Activated CD8-positive, alpha-beta memory T cell treated with anti-CD3 and anti-CD28 coated beads, Interleukin-2, amount 50 U/mL, for 4 hours (primary cell): ENCODE measurements at regions not wholly inside any gene's neighbourhood (a gene's known extent, or its start where the extent isn't known, plus 50 kb on each side); places are given as distances from the start of the nearest gene placed in this dataset.
"Not testable (repeated sequence)": the region's sequence is repeated elsewhere in the genome, so short reads cannot be mapped to it uniquely, and the experiment has no call there.

Source experiments
- DNase-seq: peaks from one replicate; pipeline ENCODE4 v3.0.0-alpha.2; 2020

DNA sequence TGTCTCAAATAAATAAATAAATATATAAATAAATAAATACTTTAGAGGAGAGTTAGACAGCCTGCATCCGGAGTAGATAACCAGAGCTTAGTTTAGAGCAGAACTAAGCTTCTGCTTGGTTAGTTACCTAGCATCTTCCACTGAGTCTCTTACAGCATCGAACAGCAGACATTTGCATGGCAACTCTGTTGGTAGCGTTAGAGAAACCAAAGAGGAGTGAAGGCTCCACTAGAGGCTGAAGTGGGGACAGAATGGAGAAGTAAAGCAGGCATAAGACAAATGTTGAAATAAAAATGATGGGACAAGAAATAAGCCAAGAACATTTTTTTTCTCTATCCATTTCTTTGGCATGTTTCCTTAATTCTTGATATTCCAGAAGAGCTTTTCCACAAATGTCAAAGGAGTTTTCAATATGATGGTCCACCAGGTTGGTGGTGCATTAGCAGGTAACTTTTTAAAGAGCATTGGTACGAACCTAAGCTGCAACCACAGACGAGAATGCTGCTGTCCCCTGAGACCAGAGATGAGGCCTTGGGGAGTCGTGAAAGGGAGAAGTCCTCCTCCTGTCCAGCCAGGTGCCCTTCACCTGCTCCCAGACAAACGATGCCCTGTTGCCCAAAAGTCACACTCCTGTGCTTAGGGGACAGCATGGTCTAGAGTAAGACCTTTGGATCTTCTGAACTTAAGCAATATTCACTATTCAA is 438.3 kb downstream of the DIRAS2 start:
- no peak for DNase-seq

DNA sequence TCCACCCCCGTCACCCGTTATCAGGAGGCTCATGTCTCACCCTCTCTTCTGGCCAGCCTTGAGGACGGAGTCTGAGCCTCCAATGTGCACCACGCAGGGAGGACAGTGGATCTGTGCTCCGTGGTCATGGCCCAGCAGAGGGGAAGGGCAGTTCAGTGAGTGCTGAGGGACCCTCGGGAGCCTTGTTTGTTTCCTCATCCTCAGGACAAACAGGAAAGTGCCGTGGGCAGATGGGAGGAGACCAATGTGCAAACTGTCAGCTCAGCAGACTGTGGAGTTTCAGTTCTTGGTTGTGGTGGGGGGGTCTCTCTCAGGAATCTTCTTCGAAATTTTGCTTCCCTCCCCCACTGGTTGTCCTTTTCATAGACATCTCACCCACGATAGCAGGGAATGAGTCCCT is 429.6 kb downstream of the DIRAS2 start:
- not testable (repeated sequence) for DNase-seq

DNA sequence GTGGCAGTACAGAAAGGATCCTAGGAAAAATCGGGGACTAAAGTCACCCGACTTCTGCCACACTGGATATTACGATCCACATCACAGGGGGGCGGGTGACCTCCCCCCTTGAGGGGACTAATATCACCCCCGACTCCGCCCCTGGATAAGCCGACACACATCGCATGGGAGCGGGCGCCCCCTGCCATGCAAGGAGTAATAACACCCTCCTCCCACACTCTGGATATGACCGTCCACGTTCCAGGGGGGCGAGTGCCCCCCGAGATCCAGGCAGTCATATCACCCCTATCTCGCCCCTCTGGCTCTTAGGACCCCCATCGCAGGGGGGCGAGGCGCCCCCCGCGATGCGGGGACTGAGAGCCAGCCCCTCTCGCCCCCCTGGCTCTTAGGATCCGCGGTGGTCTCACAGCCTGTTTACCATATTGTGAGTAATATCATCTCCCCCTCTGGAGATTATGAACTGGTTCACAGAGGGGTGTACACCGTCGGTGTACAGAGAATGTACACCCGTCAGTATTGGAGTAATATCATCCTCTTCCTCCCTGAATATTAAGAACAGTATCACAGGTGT is 423.0 kb downstream of the DIRAS2 start:
- peak; percentile 23 for DNase-seq

DNA sequence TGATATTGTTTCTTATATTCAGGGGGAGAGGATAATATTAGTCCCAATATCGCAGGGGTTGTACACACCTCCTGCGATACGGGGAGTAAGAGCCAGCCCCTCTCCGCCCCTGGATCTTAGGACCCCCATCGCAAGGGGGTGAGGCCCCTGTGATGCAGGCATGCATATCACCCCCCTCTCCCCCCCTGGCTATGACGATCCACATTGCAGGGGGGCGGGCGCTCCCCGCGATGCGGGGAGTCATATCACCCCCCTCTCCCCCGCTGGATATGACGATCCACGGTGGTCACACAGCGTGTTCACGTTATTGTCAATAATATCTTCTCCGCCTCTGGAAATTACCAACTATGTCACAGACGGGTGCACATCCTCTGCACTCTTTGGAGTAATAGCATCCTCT is 420.7 kb downstream of the DIRAS2 start:
- DNase-seq, result not testable (repeated sequence)

DNA sequence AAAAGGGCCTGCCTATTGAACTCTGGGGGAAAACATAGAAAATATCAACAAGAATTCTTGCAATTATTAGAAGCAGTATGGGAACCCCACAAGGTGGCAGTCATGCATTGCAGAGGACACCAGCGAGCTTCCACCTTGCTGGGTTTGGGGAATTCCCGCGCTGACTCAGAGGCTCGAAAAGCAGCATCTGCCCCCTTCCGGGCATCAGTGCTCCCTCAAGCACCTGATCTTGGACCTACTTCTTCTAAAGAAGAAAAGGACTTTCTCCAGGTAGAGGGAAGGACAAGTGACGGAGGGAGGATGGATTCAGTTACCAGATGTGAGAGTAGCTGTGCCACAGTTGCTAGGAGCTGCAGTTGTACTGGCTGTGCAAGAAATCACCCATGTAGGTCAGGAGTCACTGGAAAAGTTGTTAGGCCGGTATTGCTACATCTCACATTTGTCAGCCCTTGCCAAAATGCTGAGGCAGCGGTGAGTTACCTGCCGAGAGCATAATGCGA is 415.7 kb downstream of the DIRAS2 start:
- peak; percentile 48 for DNase-seq

DNA sequence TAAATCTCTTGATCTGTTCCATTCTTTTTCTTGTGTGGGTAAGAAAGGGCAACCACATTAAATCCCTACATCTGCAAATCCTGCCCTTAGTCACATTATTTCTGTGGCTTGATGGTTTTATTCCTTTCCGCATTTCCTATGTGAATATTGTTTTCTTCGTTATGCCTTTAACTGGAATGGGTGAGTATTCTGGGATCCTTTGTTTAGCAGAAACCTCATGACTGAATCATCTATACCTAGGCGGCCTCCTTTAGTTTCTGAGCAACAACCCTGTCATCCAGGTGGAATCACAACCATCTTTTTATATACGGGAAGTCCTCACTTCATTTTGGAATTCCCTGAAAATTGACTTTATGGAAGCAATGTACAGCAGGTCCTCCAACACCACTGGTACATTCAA is 409.5 kb downstream of the DIRAS2 start:
- not testable (repeated sequence) for DNase-seq

DNA sequence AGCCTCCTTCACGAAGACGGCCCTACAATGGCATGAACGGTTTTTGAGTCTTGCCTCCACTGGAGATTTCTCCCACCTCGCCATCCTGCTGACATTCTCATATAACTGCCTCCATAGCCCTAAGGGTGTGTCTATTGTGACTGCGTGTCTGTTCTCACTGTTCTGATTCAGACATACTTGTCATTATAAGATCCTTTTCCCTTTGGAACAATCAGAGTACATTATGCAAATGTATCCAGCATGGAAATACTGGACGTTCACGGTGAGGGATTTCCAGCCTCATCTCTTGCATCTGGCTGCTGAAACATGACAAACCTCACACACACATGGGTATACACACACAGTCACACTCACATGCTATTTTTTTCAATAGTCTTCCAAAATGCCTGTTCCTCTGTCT is 402.1 kb downstream of the DIRAS2 start:
- no peak for DNase-seq

DNA sequence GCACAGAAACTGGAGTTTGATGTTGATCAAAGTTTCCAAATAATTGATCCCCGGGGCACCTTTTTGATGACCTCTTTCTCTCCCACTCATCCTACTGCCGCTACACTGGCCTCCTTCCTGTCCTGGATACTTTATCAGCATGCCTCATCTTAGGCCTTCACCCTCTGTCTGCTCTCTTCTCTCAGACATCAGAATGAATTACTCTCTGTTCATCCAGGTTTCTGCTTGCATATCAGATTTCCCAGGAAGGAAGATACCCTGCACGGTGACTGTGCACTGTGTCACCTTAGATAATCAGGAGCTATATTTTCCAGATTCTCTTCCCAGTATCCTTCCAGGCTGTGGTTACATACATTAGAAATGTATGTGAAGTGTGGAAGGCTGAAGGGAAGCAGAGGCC is 397.0 kb downstream of the DIRAS2 start:
- DNase-seq, result no peak

DNA sequence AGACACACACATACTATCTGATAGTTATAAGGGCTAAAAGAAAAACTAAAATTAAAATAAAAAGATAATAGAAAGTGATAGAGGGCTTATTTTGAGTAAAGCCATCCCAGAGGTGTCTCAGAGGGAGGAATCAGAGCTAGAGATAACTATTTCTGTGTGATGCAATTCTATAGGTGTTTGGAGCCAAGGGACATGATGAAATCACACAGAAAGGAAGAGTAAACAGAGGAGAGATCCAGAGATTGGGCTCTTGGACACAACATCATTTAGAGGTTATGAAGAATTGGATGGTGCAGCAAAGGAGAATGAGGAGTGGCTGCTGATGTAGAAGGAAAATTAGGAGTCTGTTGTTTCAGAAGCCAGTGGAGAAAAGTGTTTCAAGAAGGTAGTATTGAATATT is 393.5 kb downstream of the DIRAS2 start:
- no peak for DNase-seq

DNA sequence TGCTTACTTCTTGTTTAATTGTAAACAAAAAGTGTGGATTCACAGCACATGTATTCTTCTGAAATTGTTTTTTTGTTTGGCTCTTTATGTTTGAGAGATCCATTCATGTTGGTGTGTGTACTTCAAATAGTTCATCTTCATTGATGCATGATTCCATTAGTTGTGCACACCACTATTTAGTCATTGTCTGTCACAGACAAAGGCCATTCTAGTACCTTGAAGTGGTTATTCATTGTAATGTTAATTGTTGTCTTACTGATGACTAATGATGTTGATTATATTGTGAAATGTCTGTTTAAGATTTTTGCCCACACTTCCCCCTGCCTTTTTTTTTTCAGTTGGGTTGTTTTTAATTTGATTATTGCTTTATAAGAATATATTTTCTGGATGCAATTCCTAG is 391.3 kb downstream of the DIRAS2 start:
- no peak for DNase-seq

DNA sequence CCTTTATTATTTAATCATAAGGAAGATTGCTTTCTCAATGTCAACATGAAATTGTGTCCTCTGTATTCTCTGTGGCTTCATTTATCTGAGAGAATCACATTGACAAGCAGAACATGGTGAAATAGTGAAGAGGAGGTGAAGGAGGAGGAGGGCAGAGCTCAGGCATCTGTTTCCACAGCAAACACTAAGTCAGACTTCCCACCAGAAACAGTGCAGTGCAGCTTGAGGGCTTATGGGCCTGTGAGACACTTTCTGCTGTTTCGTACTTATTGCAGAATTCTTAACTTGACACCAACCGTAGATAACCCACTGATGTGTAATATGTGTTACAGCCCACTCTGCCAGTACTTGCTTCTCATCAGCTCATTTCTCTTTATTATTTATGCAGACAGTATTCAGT is 386.3 kb downstream of the DIRAS2 start:
- no peak for DNase-seq

DNA sequence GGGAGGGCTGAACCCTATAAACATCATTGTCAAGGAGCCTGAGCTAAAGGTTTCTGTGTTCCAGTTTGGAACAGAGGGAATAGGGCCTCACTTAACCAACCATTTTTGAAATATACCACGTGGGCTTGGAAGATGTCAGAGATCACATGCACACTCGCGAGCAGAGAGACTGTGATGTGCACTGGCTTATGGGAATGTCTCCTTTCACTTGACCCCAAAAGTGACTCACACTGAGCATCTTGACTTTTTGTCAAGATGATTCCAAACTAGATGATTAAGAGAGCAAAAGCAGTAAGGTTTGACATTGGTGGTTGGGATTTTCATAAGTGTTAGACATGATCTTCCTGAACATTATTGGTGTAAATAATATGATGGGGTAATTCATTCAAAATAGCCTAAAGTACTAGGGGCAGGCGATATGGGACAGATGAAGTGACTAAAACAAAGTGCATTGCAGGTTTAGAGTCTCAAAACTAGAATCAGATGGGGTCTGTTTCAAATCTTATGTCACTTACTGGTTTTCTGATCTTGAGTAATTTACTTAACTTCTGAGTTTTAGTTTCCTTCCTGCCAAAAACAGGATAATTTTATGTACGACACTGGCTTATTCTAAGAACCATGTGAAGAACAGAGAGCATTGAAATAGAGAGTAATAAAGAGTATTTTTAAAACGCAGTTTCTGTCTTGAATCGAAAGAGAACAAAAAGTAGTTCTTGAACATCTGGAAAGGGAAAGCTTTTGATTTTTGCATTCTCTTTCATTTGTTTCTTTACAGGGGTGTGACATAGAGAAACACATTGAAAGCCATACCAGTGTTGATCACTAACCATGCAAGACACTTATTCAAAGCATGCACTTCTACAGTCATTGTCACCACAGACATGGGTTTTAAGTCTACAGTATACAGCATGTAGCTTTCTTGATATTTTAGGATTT is 383.0 kb downstream of the DIRAS2 start:
- DNase-seq, result no peak

DNA sequence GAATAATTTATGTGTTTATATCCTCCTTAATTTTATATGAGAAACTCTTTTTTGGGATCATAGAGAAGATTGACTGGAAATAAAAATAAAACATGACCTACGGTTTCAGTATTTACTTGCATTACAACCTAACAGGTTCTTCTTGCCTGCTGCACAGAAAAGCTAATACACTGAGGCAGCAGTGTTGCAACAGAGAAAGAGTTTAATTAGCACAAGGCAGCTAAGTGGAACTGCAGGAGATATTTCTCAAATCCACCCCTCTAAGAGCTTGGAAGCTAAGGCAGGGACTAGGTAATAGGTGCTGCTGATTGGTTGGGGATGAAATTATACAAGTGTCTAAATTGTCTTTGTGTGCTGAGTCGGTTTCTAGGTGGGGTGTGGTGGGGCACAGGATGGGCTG is 380.9 kb downstream of the DIRAS2 start:
- DNase-seq, result no peak

DNA sequence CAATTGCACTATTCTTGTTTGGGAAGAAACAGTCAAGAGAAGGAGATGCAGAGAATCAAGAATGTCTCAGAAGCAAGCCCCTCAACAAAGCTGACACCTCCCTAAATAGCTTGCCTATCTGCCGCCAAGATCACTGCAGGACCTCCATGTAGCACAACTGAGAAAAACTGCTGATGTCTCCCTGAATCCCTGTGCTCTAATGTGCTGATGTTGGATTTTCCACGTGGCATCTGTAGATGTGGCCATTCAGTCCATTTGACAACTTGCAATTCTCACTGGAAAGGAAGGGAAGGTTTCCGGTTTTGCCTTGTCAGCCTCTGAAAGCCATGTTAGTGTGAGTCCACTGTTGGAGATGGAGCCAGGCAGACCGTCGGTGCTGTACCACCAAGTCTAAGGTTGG is 374.0 kb downstream of the DIRAS2 start:
- no peak for DNase-seq

DNA sequence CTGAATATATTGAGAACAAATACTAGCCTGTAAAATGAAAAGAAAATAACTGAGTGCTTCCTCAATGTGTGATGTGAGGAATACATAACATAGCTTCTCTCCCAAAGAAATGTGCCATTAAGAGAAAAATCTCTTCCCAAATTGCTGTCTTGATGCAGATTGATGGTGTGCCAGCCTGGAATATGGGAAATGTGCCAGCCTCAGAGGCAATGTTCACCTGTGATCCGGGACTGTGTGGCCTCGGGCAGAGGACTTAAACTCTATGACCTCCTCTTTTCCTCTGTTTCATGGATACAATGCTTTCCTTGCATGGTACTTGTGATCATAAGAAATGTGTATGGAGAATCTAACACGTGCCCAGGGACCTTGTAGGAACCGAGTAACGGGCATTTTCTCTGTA is 370.9 kb downstream of the DIRAS2 start:
- DNase-seq, result no peak

DNA sequence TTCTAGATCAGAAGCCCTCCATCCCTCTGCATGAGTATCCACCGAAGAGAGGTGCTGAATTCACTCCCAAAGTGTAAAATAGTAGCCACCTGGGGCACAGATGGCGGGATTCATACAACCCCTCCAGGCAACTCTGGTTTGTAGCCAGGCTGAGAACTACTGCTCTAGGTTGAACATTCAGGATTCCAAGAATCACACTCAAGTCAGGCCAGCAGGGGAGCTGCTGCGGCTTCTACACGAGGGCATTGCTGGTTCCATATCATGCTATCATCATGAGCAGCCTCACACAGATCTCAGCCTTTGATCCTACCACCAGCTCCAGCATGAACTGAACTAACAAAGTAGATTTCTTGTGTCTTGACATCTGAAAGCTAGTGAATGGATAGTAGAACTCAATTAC is 367.9 kb downstream of the DIRAS2 start:
- DNase-seq, result no peak

DNA sequence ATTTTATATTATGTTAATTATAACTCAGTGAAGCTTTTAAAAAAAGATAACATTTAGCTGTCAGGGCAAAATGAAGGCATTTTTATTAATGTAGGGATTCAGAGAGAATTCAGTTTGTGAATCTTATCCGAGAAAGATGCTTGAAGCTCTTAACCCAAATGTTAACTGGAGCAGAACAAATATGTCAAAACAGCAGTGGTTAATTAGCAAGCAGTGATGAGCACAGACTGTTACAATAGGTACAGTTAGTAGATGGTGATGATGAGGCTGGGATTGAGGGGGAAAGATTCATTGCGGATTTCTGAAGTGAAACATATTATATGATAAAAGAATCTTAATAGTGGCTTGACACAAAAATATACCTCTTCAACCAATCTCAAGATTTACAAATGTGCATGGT is 356.7 kb downstream of the DIRAS2 start:
- DNase-seq, result no peak

DNA sequence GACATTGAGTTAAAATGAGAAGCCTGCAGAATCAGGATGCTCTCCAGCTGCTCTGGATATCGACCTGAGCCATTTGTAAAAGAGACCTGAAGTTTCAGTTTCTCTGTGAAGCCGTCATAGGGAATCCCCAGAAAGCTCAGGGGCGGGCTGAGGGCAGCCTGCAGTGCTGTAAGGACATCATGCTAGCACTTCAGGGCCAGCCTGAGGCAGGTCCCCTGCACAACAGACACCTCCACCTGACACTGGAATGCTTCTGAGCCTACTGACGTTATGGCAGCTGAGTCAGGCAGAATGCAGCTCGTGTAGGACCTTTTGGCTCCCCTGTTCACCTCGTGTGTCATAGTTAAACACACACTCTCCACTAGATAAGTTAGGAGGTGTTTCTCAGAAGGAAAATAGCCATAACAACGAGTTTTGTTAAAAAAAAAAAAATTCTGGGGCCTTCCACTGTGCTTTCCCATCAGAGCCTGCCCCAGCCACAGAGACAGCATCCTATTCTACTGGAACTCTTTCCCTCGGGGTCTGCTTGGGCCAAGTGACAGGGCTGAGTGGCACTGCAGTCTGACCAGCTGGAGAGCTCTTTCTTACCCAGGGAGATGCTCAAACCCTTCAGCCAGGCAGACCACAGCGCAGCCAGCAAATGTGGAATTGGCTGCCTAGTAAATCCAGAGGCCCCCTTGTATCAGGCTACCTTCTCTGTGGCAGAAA is 354.9 kb downstream of the DIRAS2 start:
- DNase-seq, result no peak

DNA sequence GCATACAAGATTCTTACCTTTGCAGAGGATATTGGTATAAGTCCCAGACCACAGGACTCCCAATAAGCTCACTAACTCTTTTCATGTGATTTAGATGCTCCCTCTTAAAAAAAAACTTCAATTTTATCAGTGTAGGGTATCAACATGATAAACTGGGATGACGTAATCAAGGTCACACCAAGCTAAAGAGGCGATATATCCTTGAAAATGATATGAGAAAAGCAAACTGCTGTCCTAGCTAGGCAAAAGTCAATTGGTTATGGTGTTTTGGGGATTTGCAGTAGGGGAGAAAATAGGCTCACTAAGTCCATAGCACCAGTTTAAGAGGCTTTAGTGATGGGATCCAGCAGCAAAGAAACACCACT is 354.4 kb downstream of the DIRAS2 start:
- no peak for DNase-seq

DNA sequence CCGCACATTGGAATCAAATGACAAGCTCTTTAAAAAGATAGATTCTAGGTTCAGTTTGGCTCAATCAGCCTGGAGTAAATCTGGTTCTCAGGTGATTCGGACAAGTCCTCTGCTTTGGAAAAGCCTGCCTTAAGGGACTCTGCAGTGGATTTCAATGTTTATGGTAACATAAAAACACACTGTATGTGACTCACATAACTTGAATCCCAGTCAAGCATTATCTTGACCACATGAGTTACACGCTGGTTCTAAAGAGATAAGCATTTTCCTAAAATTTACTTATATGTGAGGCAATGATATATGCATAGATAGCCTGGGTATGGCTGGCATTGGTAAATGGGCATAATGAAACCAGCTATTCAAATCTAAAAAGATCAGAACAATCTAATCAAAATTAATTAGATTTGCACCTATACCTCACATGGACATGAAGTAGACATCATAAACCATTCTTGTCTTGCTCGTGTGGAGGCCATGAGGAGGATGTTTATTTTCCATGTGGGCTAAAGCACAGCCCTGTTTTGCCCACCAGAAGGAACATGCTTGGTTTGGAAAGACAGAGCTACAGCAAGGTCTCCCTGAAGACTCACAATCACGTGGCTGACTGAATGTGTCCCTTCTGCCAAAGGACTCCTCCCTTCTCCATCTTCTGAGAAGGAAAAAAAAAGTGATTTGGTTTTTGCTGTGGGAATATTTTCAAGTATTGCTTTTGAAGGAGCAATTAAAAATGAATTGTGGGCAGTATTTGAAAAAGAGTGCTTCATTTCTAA is 351.7 kb downstream of the DIRAS2 start:
- no peak for DNase-seq

DNA sequence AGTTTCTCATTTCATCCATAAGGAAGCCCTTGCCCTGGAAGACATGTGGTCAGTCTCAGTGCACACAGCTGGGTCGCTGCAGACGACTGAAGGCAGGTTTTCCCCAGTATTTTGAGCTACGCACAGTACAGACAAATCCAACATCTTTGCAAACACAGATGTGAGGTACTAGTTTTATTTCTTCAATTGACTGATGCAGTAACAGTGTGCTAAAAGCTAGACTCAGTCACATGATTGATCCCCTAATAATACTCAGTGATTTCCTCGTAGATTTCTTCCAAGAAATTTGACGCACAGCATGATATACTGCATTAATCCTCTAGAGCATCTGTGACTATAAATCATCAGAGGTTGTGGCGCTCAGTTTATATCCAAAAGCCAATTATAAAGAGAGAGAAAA is 346.1 kb downstream of the DIRAS2 start:
- DNase-seq, result no peak

DNA sequence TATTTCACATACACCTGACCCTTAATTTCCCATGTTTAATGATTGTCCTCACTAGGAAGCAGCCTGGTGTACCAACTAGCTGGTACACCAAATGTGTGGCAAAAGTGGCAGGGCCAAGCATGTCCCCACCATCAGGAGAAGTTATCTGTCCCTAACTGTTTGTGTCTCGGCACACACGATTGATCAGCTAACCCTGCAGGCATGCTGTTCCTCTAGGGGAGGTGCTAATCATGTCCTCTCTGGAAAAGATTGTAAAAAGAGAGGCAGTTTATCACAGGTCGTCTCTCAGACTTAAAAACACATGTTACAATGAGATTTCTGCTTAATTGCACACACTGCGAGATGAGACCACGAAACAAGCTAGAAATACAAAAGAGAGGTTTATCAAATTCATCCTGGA is 342.7 kb downstream of the DIRAS2 start:
- DNase-seq, result no peak
